ENCODE measurements at regions not wholly inside any gene's neighbourhood (a gene's known extent, or its start where the extent isn't known, plus 50 kb on each side); places are given as distances from the start of the nearest gene placed in this dataset.

DNA sequence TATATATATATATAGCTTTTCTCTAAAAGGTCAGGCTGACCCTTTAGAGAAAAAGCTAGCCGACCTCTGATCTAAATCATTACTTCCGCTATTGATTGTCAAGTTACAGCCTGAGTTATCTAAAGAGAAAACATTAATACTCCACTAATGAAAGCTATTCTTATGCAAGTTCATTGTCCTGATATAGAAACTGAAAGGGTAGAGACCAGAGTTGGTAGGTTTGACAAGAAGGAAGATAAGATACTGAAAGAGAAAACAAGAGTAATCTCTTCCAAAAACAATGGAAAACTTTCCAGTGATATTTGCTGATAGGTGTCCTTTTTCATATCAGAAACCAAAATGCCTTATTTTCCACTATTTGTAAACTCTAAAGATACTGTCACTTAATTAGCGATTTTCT, 62.8 kb upstream of the SLC39A10 start:
- H3K9me3 ChIP-seq: no peaks in the 10 kb centered on the region
- 92% methylated on average over 3 of the region's 3 CpGs for WGBS (ENCODE audit: missing lambda C conversion rate)
- no peak overlapping the region for H3K4me2 ChIP-seq
- ChIA-PET CTCF (interaction anchor here (0.9 kb wide), 1 partner anchor 18 kb away, joined by 3 read pairs; no protein-coding TSS in a partner anchor), POLR2A (no interaction called here)
- ATAC-seq (no peak), DNase-seq (ENCODE audit: low read depth in 1 of 2, low spot score in 1 of 2) (no peak), FAIRE-seq (no peak)
- H3K27ac ChIP-seq: no peak overlapping the region
- peaks cover 27% of the 10 kb centered on the region for H3K4me1 ChIP-seq
- TF ChIP-seq MAFK (IDR thresholded peaks at IDR 0.05; ENCODE audit: partially characterized antibody) (peak; percentile 30), EP300 (IDR thresholded peaks at IDR 0.05) (no peak), RNF2 (IDR thresholded peaks at IDR 0.05; ENCODE audit: borderline replicate concordance, low read depth) (no peak)
- no peak overlapping the region for H3K4me3 ChIP-seq

DNA sequence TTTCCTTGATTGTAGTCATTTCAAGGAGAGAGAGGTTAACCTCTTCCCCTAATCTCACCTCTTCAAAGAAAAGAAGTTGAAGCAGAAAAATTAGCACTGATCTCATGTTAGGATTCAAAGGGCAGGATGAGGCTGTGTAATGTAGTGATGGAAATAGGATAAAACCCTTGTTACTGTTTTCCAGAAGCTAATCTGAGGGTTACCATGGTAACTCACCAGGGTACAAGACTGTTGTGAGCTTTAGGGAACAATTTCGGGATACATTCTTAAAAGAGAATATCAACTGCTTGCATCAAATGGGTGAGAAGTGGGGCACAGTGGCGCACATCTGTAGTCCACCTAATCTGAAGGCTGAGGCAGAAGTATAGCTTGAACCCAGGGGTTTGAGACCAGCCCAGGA, 64.9 kb upstream of the SLC39A10 start:
- ATAC-seq (no peak), FAIRE-seq (no peak), DNase-seq (ENCODE audit: low read depth in 1 of 2, low spot score in 1 of 2) (no peak)
- Histone ChIP-seq H3K4me1 (peaks cover 27% of the 10 kb centered on the region), H3K4me2 (no peak overlapping the region), H3K27ac (peak overlapping the region in 1 of 2 experiments; percentile 9; a peak in 1 of 6 replicates), H3K9me3 (no peaks in the 10 kb centered on the region), H3K4me3 (no peak overlapping the region)
- ChIA-PET POLR2A (interaction anchor here (0.5 kb wide), 1 partner anchor 65 kb away, joined by 3 read pairs; no protein-coding TSS in a partner anchor), CTCF (interaction anchor here (1.1 to 1.2 kb wide), 2 partner anchors 9 to 11 kb away, joined by 3 read pairs; no protein-coding TSS in a partner anchor)
- WGBS (ENCODE audit: missing lambda C conversion rate): 91% methylated on average over 2 of the region's 2 CpGs
- TF ChIP-seq HES2 (IDR thresholded peaks at IDR 0.05) (no peak), MYC (IDR thresholded peaks at IDR 0.05; ENCODE audit: borderline replicate concordance, low read length) (no peak), CBX2 (IDR thresholded peaks at IDR 0.05; ENCODE audit: borderline replicate concordance, low read depth) (no peak), MAX (IDR thresholded peaks at IDR 0.05) (no peak), KDM1A (IDR thresholded peaks at IDR 0.05; ENCODE audit: low read depth) (no peak), GATA3 (IDR thresholded peaks at IDR 0.05; ENCODE audit: borderline replicate concordance) (no peak), EHF (CRISPR knock-in tag; IDR thresholded peaks at IDR 0.05) (no peak), ZNF302 (CRISPR knock-in tag; IDR thresholded peaks at IDR 0.05) (no peak), FOSL2 (IDR thresholded peaks at IDR 0.05) (no peak), FOSL2 (CRISPR knock-in tag; IDR thresholded peaks at IDR 0.05) (no peak), NPAS2 (CRISPR knock-in tag; IDR thresholded peaks at IDR 0.05; ENCODE audit: borderline replicate concordance) (no peak), JUNB (IDR thresholded peaks at IDR 0.05) (no peak), ZC3H11A (IDR thresholded peaks at IDR 0.05) (no peak), KDM5A (IDR thresholded peaks at IDR 0.05) (no peak), EHMT2 (IDR thresholded peaks at IDR 0.05; ENCODE audit: low read depth) (no peak), RARB (CRISPR knock-in tag; IDR thresholded peaks at IDR 0.05) (no peak), MAFK (IDR thresholded peaks at IDR 0.05; ENCODE audit: partially characterized antibody) (no peak), MAZ (IDR thresholded peaks at IDR 0.05; ENCODE audit: borderline replicate concordance, low read depth, low read length) (no peak), E2F6 (IDR thresholded peaks at IDR 0.05; ENCODE audit: borderline replicate concordance, low read depth) (no peak)
- TF ChIP-seq, protein P1, sequence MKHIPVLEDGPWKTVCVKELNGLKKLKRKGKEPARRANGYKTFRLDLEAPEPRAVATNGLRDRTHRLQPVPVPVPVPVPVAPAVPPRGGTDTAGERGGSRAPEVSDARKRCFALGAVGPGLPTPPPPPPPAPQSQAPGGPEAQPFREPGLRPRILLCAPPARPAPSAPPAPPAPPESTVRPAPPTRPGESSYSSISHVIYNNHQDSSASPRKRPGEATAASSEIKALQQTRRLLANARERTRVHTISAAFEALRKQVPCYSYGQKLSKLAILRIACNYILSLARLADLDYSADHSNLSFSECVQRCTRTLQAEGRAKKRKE (CRISPR knock-in tag; IDR thresholded peaks at IDR 0.05; ENCODE audit: low read depth): no peak

DNA sequence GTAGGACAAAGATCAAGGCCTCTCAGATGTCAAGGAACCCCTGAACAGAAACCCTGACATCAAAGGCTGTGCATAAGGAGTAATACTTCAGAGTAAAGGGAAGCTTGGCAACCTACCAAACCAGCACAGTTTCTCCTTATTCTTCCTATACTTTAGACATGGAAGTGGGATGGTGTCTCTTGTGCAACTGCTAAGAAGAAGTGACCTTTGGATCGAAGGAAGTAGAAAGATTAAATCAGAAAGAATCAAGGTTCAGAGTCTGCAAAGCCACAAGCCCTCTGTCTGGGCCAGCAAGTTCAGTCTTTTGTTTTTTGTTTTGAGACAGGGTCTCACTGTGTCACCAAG, 66.2 kb upstream of the SLC39A10 start:
- TF ChIP-seq POLR2A (IDR thresholded peaks at IDR 0.05; ENCODE audit: low read length) (no peak), HOXB5 (CRISPR knock-in tag; IDR thresholded peaks at IDR 0.05) (no peak), HOXA7 (CRISPR knock-in tag; IDR thresholded peaks at IDR 0.05) (no peak), RFX5 (IDR thresholded peaks at IDR 0.05) (no peak), CEBPB (IDR thresholded peaks at IDR 0.05) (peak; percentile 33 to 40; a peak in 2 of 4 replicates), E2F6 (IDR thresholded peaks at IDR 0.05; ENCODE audit: borderline replicate concordance, low read depth) (no peak), RCOR1 (IDR thresholded peaks at IDR 0.05; ENCODE audit: low read depth, low read length) (no peak)
- Histone ChIP-seq H3K9me3 (no peaks in the 10 kb centered on the region), H3K4me1 (peaks cover 27% of the 10 kb centered on the region), H3K27ac (peak overlapping the region; percentile 54 to 70; a peak in 5 of 6 replicates), H3K4me2 (peak overlapping the region; percentile 31), H3K4me3 (no peak overlapping the region)
- POLR2A ChIA-PET: interaction anchor here (1.3 kb wide), 1 partner anchor 66 kb away, joined by 4 read pairs; the partner anchor contains the start of gene SLC39A10
- 18% methylated on average over 1 of the region's 1 CpG for WGBS (ENCODE audit: missing lambda C conversion rate)
- no peak for FAIRE-seq
- peak in 1 of 2 experiments; percentile 43 for DNase-seq (ENCODE audit: low read depth in 1 of 2, low spot score in 1 of 2)
- peak in 1 of 2 experiments; percentile 56; a peak in 3 of 6 replicates for ATAC-seq
- CTCF ChIA-PET: no interaction called here
